HG03135 (cell line): ENCODE measurements at regions not wholly inside any gene's neighbourhood (a gene's known extent, or its start where the extent isn't known, plus 50 kb on each side); places are given as distances from the start of the nearest gene placed in this dataset.
"Not testable (repeated sequence)": the region's sequence is repeated elsewhere in the genome, so short reads cannot be mapped to it uniquely, and the experiment has no call there.

Source experiments
- ATAC-seq: cut with Tn5 transposase; IDR thresholded peaks from one replicate; pipeline ENCODE4 v1.9.1; 2021; ENCODE audit warnings: mild to moderate bottlenecking, moderate library complexity; ENCODE audit not compliant: unreplicated experiment

DNA sequence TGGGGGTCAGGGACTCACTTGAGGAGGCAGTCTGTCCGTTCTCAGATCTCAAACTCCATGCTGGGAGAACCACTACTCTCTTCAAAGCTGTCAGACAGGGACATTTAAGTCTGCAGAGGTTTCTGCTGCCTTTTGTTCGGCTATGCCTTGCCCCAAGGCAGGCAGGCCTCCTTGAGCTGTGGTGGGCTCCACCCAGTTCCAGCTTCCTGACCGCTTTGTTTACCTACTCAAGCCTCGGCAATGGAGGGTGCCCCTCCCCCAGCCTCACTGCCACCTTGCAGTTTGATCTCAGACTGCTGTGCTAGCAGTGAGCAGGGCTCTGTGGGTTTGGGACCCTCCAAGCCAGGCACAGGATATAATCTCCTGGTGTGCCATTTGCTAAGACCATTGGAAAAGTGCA lies 530.0 kb downstream of the LRRIQ3 start:
- not testable (repeated sequence) for ATAC-seq

DNA sequence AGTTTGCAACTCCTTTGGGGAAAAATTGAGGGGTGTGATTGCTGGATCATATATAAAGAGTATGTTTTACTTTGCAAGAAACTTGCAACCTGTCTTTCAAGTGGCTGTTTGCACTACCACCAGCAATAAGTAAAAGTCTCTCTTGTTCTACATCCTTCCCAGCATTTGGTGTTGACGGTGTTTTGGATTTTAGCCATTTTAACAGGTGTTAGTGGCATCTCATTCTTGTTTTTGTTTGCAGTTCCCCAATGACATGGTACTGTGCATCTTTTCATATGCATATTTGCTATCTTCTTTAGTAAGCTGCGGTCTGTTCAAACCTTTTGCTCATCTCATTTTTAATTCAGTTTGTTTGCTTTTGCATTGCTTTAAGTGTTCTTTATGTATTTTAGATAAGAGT lies 535.5 kb downstream of the LRRIQ3 start:
- ATAC-seq = no peak

DNA sequence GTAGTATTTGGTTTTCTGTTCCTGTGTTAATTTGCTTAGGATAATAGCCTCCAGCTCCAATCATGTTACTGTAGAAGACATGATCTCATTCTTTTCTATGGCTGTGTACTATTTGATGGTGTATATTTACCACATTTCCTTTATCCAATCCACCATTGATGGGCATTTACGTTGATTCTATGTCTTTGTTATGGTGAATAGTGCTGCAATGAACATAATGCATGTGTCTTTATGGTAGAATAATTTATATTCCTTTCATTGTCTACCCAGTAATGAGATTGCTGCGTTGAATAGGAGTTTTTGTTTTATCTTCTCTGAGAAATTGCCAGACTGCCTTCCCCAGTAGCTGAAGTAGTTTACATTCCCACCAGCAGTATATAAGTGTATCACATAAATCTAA lies 538.8 kb downstream of the LRRIQ3 start:
- ATAC-seq = no peak

DNA sequence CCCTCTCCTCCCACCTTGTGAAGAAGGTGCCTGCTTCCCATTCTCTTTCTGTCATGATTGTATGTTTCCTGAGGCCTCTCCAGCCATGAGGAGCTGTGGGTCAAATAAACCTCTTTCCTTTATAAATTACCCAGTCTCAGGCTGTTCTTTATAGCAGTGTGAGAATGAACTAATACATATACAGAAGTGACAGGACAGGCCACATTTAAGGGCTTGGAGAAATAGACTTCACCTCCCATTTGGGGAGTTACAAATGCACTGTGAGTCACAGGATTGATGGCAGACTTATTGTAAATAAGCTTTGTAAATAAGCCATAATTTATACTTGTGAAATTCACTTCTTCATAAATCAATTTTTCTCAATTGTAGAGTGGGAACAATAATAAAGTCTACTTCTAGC lies 543.3 kb downstream of the LRRIQ3 start:
- ATAC-seq = no peak

DNA sequence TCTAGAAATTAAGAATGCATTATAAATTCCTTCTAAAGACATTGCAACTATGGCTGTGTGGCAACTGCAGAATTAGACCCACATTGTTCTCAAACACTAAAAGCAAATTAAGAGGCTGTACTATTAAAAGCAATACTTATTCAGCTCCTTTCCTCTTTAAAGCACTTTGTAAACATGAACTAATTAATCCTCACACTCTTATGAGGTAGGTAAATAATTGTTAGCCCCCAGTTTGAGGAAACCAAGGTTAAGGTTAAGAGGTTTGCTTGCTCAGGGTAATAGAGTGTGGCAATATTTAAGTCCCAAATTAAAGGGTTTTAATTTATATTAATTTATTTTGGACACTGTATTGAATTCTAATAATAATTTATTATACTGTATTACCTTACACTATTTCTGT lies 553.8 kb downstream of the LRRIQ3 start:
- ATAC-seq = no peak

DNA sequence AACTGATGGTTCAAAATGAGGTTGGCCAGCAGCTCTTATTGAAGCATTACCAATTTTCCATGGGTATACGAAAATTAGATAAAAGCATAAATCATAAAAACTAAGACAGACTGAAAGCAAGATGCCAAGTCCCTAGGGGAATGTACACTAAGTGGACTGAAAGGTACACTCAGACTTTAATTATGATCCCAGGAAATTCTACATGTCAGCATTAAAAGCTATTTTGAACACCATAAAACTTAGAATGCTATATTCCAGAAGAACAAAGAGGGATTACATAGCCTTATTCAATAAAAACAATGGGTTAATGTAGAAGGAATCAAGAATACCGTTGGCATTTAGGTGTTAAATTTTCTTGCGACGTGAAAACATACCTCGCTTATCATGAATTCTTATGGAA lies 558.5 kb downstream of the LRRIQ3 start:
- ATAC-seq = no peak

DNA sequence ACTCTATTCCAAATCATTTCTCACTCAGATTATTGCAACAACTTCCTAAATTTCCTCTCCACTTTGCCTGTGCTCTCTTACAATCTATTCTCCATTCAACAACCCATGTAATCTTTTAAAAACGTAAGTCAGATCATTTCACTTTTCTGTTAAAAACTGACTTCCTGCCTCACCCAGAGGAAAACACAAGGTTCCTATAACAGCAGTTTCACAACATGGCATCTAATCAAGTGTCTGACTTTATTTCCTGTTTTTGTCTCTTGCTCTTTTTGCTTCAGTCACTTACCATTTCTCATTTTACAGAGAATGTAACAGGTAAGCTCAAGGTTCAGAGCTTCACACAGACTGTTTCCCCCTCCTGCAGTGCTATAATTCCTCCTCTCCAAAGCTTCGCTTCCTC lies 560.7 kb downstream of the LRRIQ3 start:
- no peak for ATAC-seq

DNA sequence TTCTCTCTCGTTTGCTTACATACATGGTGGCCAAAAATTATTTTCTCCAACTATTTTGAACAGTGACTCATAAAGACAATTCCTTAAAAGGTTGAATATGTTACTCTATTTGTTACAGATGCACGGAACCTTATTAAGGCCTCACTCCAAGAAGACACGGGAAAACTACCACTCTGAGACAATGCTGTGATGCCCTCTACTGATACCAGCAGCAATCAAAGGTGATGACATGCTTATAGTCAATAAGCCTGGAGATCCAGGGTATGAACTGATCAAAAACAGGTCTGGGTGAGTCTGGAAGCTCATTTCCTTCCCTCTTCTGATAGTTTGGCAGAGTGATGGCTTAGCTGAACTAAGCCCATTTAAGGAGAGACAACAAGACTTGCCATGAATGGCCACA lies 563.0 kb downstream of the LRRIQ3 start:
- ATAC-seq = no peak

DNA sequence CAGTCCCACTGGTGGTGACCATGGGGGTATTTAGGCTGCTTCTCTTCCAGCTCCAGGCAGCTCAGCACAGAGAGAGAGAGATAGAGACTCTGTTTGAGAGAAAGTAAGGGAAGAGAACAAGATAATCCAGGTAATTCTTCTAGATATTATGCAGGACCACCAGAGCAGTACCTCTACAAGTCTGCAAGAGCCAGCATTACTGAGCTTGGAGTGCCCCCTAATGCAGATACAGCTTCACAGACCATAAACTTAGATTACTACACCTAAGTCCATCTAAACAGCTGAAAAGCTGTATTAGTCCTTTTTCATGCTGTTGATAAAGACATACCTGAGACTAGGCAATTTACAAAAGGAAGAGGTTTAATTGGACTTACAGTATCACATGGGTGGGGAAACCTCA lies 570.3 kb downstream of the LRRIQ3 start:
- ATAC-seq = no peak

DNA sequence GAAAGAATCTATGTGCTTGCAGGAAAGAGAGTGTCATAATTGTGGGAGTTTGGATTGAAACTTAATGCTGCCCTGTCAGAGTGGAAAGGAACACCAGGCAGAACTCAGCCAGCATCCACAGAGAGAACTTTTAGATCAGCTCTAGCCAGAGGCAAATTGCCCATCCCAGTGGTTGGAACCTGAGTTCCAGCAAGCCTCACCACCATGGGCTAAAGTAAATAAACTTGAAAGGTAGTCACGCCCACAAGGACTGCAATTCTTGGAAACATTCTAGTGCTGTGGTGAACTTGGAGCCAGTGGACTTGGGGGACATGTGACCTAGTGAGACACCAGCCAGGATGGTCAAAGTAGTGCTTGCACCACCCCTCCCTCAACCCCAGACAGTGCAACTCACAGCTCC lies 571.6 kb downstream of the LRRIQ3 start:
- no peak for ATAC-seq

DNA sequence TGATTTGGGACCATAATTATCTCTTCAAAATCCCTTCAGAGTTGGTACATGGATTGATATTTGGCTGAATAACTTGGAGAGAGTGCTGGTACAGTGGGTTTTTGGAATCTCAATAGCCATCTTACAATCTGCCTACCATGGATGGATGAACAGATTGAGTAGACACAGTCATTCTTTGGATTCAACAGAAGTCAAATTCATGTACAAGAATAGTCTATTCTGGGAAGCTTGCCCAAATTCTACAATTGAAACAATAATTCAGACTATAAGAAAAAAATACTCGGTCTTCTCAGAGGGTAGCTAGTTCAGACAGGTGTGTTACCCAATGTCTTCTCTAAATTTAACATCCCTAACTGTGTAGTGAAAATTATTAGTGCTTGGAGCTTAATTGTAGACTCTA lies 574.0 kb downstream of the LRRIQ3 start:
- no peak for ATAC-seq

DNA sequence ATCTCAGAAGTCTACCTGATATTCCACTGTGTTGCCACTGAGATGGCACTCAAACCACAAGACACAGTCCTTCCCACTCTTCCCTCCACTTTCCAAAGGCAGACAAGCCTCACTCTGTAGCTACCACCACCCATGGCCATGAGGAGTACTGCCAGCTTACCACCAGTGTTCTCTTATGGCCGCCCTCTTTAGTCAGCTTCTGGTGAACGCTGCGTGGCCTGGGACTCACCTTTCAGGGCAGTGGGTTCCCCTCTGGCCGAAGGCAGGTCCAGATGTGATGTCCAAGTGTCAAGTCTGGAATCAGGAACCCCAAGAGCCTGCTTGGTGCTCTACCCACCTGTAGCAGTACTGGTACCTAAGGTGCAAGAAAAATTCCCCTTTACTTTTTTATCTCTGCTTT lies 580.8 kb downstream of the LRRIQ3 start:
- no peak for ATAC-seq

DNA sequence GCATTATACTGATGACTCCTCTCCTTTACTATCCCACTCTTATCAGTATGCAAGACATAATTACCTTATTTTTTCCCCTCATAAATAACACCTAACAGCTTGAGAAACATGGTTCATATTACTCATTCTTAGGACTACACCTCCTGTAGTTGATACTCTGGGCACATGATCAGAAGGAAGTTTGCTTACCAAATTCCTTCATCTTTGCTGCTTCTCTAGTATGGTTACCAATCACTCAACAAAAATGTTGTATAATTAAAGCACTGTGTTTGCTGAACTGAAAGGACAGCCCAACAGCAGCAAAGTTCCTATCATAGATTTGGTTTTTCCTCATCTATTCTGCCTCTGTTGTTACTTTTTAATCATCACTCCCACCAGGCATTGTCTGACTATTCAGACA lies 586.3 kb downstream of the LRRIQ3 start:
- no peak for ATAC-seq

DNA sequence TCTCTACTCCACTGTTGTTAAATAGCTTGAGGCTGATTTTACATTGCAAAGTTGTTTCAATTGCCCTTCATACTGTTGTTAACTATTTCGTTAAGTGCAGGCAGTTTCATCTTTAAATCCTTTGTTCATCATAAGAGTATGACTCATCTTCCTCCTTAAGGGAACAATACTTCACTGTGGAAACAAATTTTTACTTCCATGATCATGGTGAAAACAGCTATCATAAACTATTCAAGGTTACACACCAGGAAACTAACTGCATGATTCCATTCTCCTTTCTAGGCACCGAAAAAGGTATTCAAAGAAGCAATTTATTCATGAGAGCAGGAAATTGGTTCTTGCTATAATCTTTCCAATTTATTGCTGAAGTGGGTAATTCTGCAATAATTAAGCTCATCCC lies 593.2 kb downstream of the LRRIQ3 start:
- no peak for ATAC-seq

DNA sequence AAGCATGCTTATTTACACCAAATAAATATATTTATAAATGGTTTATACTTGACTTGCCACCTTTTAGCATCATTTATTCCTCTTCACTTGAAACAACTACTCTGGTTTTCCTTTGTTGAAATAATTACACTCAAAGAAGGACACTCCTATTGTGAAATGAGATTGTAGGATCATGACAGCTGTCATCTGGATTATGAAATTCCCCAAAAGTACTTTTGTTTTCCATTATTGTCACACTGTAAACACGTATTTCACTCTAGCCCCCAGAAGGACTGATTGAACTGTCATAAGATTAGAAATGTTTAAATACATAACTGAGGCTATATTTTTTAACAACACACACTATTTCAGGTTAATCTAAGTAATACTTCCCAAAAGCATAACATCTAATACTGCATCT lies 593.8 kb downstream of the LRRIQ3 start:
- ATAC-seq = no peak

DNA sequence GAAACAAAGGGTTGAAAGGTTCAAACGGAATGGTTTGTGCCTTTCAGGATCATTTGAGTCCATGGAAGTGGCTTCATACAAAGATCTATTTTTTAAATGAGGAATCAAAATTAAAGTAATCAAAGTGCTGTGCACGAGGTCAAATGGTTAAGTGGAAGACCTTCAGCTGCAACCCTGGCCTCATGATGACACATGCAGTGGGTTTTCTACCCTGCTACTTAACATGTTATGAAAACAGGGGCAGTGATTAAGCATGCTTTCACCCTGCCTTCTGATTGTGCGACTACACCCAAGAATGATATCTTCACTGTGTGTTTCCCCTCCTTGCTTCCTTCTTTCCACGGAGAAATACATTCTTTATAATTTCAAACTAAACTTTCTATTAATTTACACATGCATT lies 604.2 kb downstream of the LRRIQ3 start:
- no peak for ATAC-seq

DNA sequence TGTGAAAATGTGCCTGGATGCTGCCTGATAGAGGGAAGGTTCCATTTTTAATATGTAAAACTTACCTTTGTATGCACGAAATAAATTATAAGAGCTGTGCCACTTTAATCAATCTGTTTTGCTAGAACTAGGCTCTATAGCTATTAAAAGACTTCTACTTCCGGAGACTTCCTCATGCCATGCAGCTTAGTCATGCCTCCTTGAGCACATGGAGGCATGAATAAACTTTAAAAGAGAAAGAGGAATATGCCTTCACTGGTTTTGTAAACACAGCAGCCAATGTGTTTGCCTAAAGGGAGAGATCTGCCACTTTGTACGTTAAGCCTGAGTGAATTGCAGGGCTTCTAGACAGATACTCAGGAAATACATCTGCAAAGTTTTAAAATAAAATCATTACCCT lies 604.6 kb downstream of the LRRIQ3 start:
- ATAC-seq = no peak

DNA sequence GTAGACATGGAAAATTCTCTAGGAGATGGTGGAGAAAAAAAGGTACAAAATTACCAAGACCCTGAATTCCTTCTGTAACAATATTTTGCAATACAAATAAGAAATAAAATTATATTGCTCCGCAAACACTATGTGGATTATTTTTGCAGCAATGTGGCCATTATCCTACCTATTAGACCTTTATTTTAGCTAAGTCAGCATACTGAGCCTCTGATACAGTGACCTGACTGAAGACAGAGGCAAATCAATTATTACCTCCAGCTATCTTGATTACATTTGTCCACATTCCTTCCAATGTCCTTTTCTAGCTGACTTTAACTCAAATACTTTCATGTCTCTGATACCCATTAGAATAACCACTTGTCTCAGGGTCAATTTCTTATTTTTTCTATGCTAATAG lies 610.9 kb downstream of the LRRIQ3 start:
- ATAC-seq = no peak

DNA sequence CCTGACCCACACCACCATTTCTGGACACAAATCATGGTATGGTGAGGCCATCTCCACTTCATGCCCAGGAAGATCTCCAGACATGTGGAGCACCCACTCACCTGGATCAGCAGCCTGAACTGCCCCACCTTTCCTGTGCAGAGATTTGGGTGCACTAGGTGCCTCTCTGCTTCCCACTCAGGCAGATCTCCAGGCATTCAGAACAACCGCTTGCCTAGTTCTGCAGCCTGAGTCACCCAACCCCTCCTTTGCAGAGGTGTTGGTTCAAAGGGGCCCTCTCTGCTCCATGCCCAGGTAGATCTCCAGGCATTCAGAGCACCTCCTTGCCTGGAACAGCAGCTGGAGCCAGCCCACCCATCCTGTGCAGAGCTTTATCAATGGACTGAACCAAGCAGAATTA lies 620.8 kb downstream of the LRRIQ3 start:
- no peak for ATAC-seq

DNA sequence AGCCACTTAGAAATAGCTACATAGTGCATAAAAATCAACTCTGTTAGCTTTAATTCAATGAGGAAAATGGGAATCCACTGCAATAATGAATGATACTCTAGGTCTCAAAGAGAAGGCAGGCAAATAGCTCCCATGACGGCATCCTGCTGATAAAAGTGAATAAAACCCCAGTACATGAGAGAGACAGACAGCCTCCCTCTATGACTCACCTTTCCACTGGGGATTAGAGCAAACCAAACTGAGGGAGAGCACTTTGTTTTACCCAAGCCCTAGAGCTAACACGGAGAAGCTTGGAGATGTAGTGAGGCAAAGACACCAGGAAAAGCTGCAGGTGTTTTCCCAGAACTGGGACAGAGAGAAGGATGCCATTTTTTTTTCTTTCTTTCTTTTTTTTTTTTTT lies 621.9 kb downstream of the LRRIQ3 start:
- no peak for ATAC-seq

DNA sequence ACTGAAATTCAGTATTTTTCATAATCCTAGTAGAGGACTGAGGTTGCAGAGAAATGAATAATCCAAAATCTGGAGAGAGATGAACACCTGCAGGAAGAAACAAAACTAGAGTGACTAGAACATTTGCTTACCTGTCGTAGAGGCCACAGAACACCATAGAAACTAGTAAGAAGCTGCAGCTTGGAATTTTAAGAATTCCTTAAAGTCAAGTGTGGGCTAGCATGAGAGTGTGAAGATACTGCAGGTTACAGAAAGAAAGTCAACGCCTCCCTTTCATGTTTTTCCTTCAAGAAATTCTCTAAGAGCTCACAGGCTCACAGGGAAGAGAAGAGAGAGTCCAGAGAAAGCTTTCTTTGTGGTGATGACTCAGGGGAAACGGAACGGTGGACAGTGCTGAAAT lies 633.7 kb downstream of the LRRIQ3 start:
- ATAC-seq = no peak

DNA sequence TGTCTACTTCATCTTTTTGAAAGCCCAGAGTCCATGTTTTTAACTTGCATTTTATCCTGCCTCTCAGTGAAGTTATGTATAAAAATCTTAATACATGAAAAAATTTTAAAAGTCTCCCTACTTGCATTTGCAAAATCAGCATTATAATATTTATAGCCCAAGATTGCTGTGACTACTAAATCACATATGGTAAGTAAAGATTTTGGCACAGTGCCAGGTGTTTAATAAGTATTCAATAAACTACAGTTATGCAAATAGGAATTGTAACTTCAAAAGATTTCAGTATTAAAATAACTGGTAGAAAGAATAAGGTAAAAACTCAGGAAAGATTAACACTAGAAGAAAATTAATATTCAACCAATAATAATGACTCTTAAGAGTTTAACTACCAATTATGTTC lies 641.7 kb downstream of the LRRIQ3 start:
- ATAC-seq = no peak

DNA sequence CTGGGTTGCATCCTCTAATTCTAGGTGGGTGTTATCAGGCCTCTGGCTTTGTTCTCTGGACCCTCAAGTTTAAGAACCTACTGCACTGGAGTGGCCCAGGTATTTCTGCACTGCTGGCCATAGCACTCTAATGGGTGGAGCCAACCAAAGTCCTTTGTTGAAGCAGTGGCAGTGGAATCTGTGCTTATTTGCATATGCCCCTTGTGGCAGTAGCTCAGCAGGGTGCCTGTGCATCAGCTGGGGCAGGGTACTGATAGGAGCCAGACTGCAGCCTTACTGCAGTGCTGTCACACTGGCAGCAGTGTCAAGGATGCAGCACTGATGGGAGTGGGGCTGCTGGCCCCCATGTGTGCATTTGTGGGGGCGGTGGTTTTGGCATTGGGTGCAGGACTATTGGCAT lies 660.6 kb downstream of the LRRIQ3 start:
- no peak for ATAC-seq

DNA sequence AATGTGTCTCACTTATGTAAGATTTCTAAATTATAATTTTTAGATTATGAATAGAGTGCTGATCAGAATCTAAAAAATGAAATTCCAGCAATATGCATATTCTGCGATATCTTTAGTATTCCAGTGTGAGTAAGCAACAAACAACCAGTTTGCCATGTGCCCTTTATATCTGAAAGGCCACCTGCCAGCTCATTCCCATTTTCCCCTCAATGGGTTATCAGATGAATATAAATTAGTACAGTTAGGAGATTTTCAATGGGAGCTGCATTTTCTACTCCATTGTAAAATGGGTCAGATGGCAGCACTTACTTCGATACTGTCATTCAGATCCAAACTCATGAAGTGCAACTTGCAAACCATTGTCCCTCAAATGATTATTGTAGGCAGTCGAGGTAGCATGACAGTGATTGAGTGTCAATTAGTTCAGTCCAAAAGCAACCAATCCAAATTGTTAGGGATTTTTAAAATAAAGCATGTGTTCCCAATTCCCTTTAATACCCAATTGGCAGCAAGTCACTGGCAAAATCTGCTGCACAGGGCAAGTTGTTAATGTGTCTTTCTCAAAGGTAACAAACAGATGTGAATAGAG lies 680.3 kb downstream of the LRRIQ3 start:
- ATAC-seq = no peak
